ENCODE measurements at regions not wholly inside any gene's neighbourhood (a gene's known extent, or its start where the extent isn't known, plus 50 kb on each side); places are given as distances from the start of the nearest gene placed in this dataset.
"Not testable (repeated sequence)": the region's sequence is repeated elsewhere in the genome, so short reads cannot be mapped to it uniquely, and the experiment has no call there.

GRCh38 chr4:127528302-127528701 lies 104.5 kb upstream of the INTU start:
- DNase-seq = no peak

GRCh38 chr4:127529879-127530278 lies 102.9 kb upstream of the INTU start:
- not testable (repeated sequence) for DNase-seq

- no peak for DNase-seq
These were observed 99.6 kb upstream of the INTU start for GRCh38 chr4:127533028-127533700.

- no peak for DNase-seq
These were observed 98.5 kb upstream of the INTU start for GRCh38 chr4:127534041-127534825.

- DNase-seq = no peak
These were observed 94.7 kb upstream of the INTU start for GRCh38 chr4:127538016-127538415.

GRCh38 chr4:127540497-127541025 lies 92.2 kb upstream of the INTU start:
- no peak for DNase-seq

GRCh38 chr4:127545271-127545670 lies 87.5 kb upstream of the INTU start:
- no peak for DNase-seq

- DNase-seq = no peak
These were observed 83.5 kb upstream of the INTU start for GRCh38 chr4:127548990-127549925.

- DNase-seq = no peak
These were observed 77.7 kb upstream of the INTU start for GRCh38 chr4:127555106-127555505.

- no peak for DNase-seq
These were observed 74.7 kb upstream of the INTU start for GRCh38 chr4:127558088-127558487.

- DNase-seq = no peak
These were observed 74.0 kb upstream of the INTU start for GRCh38 chr4:127558489-127559407.

GRCh38 chr4:127559981-127560380 lies 72.8 kb upstream of the INTU start:
- DNase-seq = no peak

GRCh38 chr4:127560755-127561154 lies 72.0 kb upstream of the INTU start:
- no peak for DNase-seq

- no peak for DNase-seq
These were observed 58.1 kb upstream of the INTU start for GRCh38 chr4:127574643-127575042.

- DNase-seq = no peak
These were observed 56.9 kb upstream of the INTU start for GRCh38 chr4:127575888-127576287.

GRCh38 chr4:127578491-127578890 lies 54.3 kb upstream of the INTU start:
- DNase-seq = no peak

- DNase-seq = no peak
These were observed 53.8 kb upstream of the INTU start for GRCh38 chr4:127578967-127579366.

GRCh38 chr4:127579821-127580220 lies 52.9 kb upstream of the INTU start:
- DNase-seq = no peak

- no peak for DNase-seq
These were observed 52.5 kb upstream of the INTU start for GRCh38 chr4:127580300-127580699.

GRCh38 chr4:127580891-127581290 lies 51.9 kb upstream of the INTU start:
- no peak for DNase-seq

All from 8988T (cell line).